ENCODE measurements at regions not wholly inside any gene's neighbourhood (a gene's known extent, or its start where the extent isn't known, plus 50 kb on each side); places are given as distances from the start of the nearest gene placed in this dataset.
A peak's percentile ranks its signal among the peaks of the same experiment; 100 is the strongest.
"Not testable (repeated sequence)": the region's sequence is repeated elsewhere in the genome, so short reads cannot be mapped to it uniquely, and the experiment has no call there.

DNA sequence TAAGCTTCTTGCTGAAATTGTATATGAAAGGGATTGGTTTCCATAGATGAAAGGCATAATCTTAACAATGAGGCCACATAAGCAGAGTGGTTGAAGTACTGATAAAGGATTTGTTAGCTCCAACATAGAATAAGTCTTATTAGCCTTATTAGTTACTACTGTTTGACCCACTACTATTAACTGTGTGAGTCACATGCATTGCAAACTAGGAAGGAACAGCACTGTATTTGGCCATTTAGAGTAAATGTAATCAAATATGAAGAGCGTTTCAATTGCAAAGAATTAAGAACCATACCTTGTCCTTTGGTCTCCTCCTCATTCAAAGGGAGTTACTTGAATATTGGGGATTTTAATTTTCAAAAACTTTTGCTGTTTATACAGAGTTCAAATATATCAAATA, 428.9 kb downstream of the MDFIC start:
- DNase-seq (ENCODE audit: low spot score) = no peak

DNA sequence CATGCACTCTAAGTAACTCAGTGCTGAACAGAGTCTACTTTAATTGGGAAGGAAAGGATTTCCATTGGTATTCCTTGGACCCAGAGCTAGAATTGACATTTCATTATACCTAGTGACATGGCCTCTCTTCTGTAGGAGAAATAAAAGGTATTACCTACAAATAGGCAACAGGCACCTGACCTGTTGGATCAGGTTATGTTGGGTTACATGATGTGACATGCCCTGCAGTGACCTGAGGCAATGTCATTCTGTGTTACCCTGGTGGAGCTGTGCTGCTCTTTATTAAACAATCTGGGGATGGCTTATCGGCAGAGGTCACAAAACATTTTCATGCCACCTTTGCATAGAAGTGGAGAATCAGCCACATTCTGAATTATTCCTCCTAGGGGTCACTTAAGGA, 427.7 kb downstream of the MDFIC start:
- no peak for DNase-seq (ENCODE audit: low spot score)

DNA sequence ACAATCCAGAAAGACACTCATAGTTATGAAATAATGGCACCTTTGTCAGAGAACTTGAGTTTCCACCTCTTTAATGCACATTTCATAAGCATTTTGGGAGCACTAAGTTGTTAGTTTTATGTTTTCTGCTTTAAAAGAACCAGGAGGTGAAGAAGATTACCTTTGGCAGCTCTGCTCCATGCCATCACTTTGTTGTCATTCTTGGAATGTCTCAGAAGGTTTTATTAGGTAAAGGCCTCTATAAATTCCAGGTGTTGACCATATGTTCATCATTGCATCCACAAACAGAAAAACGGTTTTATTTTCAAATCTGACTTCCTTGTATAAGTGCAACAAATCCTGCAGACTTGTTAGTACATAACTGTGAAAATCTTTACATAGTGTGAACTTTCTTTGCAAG, 424.8 kb downstream of the MDFIC start:
- no peak for DNase-seq (ENCODE audit: low spot score)

DNA sequence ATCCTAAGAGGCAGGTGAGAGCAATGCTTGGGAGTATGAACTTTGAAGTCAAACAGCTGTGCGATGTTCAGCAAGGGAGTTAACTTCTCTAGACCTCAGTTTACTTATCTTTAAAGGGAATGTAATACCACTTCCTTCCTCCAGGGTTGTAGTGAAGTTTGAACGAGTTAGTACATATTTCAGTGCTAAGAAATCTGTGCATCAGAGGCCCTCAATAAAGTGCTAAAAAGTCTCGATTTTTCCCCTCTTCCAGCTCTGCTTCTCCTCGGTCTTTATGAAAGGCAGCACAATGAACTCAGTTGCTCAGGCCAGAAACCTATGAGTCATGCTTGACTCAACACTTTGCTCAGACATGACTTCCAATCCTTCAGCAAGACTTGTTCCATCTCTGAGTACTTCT, 418.9 kb downstream of the MDFIC start:
- DNase-seq (ENCODE audit: low spot score) = no peak

DNA sequence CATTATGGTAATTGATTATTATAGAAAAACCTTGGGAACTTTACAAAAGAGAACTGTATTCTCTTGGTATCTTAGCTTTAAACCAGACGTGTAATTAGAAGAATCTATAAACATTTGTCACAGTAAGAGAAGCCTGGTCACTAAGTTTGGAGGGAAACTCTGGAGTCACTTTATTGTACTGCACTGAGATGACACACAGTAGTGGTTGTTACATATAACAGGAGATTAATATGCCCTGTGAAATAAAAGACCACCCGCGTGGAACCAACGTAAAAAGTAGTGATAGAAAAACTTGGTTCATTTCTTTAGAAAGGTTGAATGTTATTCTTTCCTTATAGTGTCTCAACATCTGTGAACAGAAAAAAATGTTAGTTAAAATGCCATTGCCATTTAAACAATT, 416.1 kb downstream of the MDFIC start:
- no peak for DNase-seq (ENCODE audit: low spot score)

DNA sequence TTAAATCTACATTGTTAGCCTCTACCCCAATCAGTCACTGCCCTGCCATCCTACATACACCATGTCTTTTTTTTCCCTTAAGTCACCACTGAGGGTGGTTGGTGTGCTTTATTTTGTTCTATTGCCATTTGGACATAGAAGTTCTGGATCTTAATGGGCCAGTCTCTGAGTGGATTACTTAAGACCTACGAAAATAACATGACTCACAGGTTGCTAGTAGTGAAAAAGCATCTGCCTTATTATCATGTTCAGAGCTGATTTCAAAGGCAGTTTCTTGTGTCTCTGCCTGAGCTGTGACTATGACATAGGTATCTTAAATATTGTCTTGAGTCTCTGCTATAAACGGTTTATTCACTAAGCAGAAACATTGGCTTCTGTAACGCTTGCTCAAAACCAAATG, 410.8 kb downstream of the MDFIC start:
- DNase-seq (ENCODE audit: low spot score) = no peak

DNA sequence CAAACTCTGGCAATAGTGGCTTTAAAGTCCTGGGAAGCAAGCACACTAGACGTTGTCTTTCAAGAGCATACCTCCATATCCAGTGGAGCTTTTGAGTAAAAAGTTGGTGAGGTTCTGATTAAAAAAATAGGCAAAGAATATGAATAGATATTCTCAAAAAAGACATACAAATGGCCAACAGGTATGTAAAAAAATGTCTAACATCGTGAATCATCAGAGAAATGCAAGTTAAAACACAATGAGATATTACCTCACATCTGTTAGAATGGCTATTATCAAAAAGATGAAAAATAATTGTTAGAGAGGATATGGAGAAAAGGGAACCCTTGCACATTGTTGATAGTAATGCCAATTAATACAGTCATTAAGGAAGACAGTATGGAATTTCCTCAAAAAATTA, 407.1 kb downstream of the MDFIC start:
- DNase-seq (ENCODE audit: low spot score) = no peak

DNA sequence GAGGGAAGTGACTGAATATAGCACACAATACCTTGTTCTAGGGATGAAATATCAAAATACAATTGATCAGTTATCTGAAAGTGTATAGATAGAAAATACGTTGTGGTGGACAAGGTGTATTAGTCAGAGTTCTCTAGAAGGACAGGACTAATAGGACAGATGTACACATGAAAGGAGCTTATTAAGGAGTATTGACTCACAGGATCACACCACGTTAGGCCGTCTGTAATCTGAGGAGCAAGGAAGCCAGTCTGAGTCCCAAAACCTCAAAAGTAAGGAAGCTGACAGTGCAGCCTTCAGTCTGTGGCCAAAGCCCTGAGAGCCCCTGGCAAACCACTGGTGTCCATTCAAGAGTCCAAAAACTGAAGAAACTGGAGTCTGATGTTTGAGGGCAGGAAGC, 406.1 kb downstream of the MDFIC start:
- no peak for DNase-seq (ENCODE audit: low spot score)

DNA sequence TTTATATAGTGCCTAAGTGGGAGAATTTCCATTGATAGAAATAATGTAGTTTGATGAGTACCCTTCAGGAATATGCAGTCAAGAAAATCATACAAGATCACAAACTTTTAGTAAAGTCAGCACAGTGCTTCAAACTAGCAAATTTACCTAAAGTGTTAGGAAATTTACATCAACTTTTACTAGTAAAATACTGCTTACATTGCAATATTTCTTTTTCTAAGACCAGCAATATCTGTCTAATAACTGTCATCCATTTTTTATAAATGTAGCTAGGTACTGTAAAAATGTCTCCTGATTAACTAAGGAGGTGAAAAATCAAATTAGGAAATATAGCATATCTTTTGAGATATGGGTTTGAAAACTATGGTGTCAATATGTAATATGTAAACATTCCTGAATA, 405.4 kb downstream of the MDFIC start:
- DNase-seq (ENCODE audit: low spot score) = no peak

DNA sequence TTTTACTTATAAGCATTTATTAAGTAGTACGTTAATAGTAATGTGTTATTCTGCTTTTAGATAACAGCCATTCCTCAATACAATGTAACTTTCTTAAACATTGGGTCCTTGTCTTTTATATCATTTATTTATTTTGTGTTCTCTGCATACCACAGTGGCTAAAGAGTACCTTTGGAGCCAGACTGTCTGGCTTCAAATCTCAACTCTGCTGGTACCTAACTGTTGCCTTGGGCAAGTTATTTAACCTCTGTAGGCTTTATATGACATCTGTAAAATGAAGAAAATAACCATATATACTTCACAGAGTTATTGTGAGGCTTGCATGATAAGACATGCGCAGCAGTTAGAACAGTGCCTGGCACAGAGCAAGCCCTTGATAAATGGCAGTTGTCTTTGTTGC, 397.6 kb downstream of the MDFIC start:
- no peak for DNase-seq (ENCODE audit: low spot score)

DNA sequence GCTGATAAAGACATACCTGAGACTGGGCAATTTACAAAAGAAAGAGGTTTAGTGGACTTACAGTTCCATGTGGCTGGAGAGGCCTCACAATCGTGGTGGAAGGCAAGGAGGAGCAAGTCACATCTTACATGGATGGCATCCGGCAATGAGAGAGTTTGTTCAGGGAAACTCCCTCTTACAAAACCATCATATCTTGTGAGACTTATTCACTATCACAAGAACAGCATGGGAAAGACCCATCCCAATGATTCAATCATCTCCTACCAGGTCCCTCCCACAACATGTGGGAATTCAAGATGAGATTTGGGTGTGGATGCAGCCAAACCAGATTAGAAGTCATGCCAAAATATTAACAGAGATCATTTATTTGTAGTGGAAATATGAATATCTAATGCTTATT, 388.4 kb downstream of the MDFIC start:
- not testable (repeated sequence) for DNase-seq (ENCODE audit: low spot score)

DNA sequence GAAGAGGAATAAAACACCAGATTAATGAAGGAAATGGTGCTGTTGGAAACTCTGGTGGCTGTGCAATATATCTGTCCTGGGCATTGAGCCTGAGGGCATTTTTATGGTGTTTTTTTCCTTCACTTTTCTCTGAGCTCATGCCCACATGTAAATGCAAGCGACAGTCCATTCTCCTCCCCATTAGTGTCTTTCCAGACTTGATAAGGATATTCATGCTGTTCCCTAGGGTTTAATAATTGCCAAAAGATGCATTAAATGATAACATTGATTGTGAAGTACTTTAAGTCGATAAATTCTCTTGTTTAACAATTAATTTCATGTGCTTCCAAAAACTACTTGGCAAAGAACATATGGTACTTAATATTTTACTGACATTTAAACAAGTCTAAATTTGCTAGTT, 384.7 kb downstream of the MDFIC start:
- no peak for DNase-seq (ENCODE audit: low spot score)

DNA sequence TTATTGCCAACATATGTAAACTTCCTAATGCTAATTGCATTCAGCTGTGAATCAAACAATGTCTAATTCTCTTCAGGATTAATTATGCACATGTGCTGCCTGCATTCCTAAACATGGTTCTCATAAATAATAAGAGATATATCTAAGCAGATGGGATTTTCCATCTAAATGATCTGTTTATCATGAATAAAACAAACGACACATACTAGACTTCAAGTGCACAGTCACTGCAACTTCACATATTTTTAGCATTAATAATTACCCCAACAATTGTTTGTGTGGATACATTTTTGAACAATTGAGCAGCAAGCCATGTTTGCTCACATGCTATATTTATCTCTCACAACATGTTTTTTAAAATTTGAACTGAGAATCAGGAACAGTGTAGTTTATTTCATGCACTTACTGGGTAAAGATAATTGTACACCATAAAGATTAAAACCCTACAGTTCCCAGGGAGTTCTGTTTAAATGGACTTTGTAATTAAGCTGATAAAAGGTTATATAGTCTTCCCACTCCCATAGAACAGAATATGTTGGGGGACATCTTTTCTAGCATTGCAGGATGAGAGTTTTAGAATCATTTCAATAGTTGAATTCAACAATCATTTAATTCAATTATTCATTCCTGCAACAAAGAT, 378.5 kb downstream of the MDFIC start:
- DNase-seq (ENCODE audit: low spot score) = no peak

DNA sequence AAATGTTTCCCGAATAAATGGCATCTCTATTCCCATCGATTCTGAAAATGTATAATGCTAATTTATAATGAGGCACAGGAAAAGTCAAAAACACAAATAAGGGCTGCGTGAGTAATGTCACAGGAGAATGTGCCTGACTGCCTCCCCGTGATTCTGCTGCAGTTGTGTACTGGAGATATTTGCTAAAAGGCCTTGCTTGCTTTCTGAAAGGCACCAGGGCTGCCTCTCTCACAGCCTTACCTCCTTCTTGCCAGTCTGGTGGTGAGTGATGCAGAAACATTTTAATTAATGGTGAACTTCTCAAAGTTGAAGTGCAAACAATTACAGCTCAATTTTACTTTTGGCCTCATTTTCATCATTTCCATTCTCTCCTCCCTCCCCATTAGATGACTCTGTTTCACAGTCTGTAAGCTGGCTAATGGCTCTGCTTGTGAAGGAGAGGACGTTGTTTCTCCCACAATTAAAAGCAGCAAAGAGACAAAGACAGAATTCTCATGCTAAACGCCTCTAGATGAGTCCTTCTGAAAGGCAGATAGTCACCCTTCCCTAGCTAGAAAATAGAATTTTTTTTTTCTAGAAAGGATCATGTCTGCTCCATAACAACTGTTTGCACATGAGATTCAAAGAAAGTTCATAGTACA, 377.6 kb downstream of the MDFIC start:
- DNase-seq (ENCODE audit: low spot score) = peak; percentile 11

DNA sequence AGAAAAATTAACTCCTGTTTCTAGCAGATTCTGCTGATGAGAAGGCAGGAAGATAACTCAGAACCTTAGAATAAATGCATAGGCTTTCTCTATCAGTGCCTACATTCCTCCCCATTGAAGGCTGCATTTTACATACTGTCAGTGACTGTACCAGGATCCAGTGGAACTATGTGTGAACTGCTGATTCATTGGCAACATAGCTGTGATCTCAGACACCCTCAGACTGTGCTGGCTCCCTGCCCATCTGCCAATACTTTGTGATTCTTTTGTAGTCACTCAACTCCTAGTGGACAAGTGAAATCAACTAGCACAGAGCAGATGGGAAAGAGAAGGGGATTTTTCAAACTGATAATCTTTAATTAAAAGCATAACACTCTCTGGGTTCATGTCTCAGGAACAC, 375.8 kb downstream of the MDFIC start:
- no peak for DNase-seq (ENCODE audit: low spot score)

DNA sequence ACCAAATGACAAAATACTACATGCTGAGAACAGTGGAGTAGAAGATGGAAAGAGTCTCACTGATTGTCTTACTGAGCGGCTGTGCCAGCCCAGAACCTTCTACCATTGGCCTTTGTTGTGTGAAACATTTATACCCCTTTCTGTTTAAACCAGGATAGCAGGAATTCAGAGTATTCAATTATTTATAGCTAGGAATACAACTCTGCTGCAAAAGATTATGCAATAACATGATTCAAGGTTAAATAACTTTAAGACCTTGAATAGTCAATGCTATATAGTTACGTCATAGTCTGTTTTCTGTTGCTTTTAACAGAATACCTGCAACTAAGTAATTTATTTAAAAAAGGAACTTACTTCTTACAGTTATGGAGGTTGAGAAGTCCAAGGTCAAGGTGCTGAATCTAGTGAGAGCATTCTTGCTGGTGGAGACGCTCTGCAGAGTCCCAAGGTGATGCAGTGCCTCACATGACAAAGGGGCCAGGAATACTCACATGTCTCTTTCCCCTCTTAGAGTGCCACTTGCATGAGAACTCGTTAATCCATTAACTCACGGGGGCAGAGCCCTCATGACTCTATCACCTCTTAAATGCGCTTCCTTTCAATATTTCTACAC, 371.8 kb downstream of the MDFIC start:
- no peak for DNase-seq (ENCODE audit: low spot score)

DNA sequence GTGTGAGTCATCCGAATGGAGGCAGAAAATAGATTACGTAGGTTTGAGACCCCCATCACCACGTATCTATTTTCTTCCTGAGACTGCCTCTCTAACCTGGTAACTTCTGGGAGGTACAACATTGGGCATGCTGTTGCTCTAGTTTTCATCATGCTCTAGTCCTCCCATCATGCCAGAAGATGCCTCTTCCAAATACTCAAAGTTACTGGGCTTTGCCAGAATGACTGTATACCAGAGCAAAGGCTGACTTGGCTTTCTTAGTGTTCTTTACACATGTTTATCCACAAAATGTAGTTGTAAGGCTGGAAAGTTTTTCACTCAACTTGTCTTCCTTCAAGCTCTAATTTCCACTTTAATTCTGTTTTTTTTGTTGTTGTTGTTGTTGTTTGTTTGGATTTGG, 370.5 kb downstream of the MDFIC start:
- no peak for DNase-seq (ENCODE audit: low spot score)

DNA sequence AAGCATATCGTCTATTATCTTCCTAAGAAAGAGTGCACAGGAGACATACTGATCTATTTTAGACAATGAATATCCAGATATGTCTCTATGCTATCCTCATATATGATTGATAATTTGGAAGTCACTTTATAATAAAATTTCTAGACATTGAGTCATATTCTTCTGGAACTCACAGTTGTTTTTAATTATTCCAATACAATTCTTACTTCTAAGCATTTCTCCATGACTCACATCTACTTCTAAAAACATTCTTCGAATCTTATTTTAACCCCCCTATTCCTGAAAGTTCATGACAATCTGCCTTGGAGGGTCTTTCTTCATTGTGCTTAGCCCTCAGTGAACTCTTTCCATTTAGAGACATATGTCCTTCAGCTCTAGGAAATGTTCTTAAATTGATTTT, 368.1 kb downstream of the MDFIC start:
- DNase-seq (ENCODE audit: low spot score) = no peak

DNA sequence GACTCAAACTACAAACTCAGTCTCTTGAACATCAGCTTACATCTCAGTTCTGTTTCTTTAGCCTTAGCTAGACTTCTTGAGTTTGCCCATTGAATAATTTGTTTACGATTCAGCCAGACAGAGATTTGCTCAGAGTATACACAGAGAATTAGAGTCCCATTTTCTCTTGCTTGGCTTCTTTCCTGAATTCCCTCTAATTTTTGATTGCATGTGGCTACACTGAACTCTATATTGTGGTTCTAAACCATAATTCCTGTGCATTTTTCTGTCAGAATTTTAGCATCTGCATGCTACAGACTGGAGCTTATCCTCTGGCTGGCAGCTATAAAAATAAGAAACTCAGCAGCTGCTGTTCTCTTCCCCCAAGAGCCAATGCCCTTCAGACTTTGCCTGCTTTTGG, 354.9 kb downstream of the MDFIC start:
- DNase-seq (ENCODE audit: low spot score) = no peak

DNA sequence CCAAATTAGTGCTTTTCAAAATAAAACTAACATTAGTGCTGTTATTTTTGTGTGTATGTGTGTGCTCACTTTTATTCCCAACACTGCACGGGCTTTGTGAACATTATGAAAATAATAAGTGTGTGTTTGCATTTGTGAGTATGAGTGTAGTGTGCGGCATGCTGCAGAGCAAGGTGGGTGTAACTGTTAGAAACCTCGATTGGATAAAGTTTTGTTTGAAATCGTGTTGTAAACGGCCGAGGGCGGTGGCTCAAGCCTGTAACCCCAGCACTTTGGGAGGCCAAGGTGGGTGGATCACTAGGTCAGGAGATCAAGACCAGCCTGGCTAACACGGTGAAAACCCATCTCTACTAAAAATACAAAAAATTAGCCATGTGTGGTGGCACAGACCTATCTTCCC, 352.0 kb downstream of the MDFIC start:
- DNase-seq (ENCODE audit: low spot score) = not testable (repeated sequence)

DNA sequence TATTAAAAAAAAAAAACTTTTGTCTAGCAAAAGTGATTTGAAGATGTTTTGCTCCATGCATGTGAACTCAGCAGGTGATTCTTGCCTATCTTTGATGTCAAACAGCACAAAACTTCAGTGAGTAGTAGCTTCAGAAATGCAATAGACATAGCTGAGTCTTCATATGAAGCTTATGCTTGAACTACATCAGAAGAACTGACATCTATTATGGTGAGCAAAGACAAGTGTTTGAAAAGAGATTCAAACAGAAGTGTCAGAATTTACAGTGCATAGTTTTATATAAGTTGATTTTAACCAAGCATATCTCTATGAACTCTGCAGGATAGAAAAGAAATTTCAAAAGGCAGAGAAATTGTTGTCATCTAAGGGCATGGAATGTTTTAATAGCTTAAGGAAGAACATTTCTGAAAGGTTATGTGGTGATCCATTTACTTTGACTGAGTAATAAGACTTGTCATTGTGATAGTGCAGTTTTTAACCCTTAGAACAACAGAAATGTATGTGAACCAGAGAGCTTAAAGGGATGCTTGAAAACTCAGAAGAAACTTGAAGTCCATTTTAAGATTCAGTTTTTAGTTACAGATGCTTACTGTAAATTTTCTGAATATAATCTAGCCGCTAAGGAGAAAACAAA, 351.4 kb downstream of the MDFIC start:
- no peak for DNase-seq (ENCODE audit: low spot score)

DNA sequence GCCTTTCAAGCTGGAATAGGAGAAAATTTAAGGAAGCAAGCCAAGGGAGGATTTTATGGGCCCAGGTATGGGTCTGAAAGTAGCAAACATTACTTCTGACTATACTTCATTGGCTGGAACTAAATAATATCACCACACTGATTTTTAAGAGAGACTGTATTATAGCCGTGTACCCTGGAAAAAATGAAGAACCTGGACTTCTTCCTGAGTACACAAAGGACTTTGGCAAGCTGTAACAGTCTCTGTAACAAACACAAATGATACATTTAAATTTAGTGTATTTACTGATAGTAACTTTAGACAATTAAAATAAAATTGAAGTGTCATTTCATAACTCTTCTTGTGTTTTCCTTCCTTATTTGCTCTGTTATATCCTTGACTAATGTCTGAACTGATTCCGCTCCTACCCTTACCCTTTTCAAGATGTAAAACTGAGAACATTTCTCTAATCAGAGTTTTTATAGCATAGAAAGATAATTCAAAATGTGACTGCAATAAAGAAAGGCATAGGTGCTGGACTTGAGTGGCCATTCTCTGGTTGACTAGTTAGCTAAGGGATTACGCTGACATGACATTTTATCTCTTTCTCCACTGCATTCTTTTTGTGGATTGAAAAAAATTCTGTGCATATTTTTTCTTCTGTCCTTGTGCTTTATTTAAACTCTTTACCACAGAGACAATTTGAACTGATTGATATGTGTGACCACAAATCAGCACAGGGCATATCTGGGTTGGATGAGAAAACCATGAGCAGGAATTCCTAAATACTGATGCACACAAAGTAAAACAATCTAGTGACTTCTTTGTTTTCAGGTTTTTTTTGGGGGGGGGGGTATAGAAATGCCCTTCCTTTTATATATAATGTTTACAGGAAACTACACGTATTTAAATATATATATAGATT, 349.7 kb downstream of the MDFIC start:
- no peak for DNase-seq (ENCODE audit: low spot score)

Data from iPS-NIHi11 (cell line).